H9 (cell line): ENCODE measurements at regions not wholly inside any gene's neighbourhood (a gene's known extent, or its start where the extent isn't known, plus 50 kb on each side); places are given as distances from the start of the nearest gene placed in this dataset.

Experiments used
- DNase-seq: peaks from one replicate; pipeline ENCODE4 v3.0.0-alpha.2; 2017
- H2AFZ ChIP-seq: one replicate; pipeline ENCODE4 v1.6.1; 2013; ENCODE audit warnings: mild to moderate bottlenecking, low read length, control low read depth, moderate library complexity
- H2AK5ac ChIP-seq: 2 replicates; pipeline ENCODE4 v1.6.1; 2013; ENCODE audit warnings: low read length, control low read depth, mixed read lengths; ENCODE audit not compliant: insufficient read length
- H2BK120ac ChIP-seq: one replicate; pipeline ENCODE4 v1.6.1; 2013; ENCODE audit warnings: low read depth, mild to moderate bottlenecking, low read length, control low read depth, inconsistent platforms; ENCODE audit not compliant: poor library complexity, severe bottlenecking
- H2BK12ac ChIP-seq: 2 replicates; pipeline ENCODE4 v1.6.1; 2013; ENCODE audit warnings: low read length, control low read depth, mixed read lengths, low read depth; ENCODE audit not compliant: insufficient read length
- H2BK15ac ChIP-seq: 2 replicates; pipeline ENCODE4 v1.6.1; 2013; ENCODE audit warnings: low read depth, low read length, control low read depth
- H2BK20ac ChIP-seq: one replicate; pipeline ENCODE4 v1.6.1; 2013; ENCODE audit warnings: low read depth, mild to moderate bottlenecking, low read length, control low read depth, inconsistent platforms; ENCODE audit not compliant: poor library complexity, severe bottlenecking
- H2BK5ac ChIP-seq: 2 replicates; pipeline ENCODE4 v1.6.1; 2013; ENCODE audit warnings: low read length, control low read depth, mixed read lengths; ENCODE audit not compliant: insufficient read length
- H3K14ac ChIP-seq: 2 replicates; pipeline ENCODE4 v1.6.1; 2013; ENCODE audit warnings: low read length, control low read depth; ENCODE audit not compliant: insufficient read depth
- H3K18ac ChIP-seq: 2 replicates; pipeline ENCODE4 v1.6.1; 2013; ENCODE audit warnings: low read depth, mild to moderate bottlenecking, mixed read lengths, low read length, control low read depth; ENCODE audit not compliant: insufficient read length
- H3K23ac ChIP-seq: 2 replicates; pipeline ENCODE4 v1.6.1; 2013; ENCODE audit warnings: low read length, control low read depth, mixed read lengths, low read depth; ENCODE audit not compliant: insufficient read length
- H3K23me2 ChIP-seq: 2 replicates; pipeline ENCODE4 v1.6.1; 2013; ENCODE audit warnings: low read depth, mild to moderate bottlenecking, mixed read lengths, low read length, control low read depth; ENCODE audit not compliant: insufficient read length, poor library complexity, severe bottlenecking
- H3K27ac ChIP-seq: 2 replicates; pipeline ENCODE4 v1.5.1; 2013; ENCODE audit warnings: low read length, control low read depth, mixed read lengths, low read depth; ENCODE audit not compliant: insufficient read length
- H3K27me3 ChIP-seq: 2 replicates; pipeline ENCODE4 v1.6.1; 2013; ENCODE audit warnings: low read length, control low read depth, inconsistent platforms; ENCODE audit not compliant: insufficient read depth
- H3K4ac ChIP-seq: 2 replicates; pipeline ENCODE4 v1.6.1; 2013; ENCODE audit warnings: low read depth, mild to moderate bottlenecking, control low read depth, inconsistent platforms, low read length, moderate library complexity
- H3K4me1 ChIP-seq: 2 replicates; pipeline ENCODE4 v1.6.1; 2013; ENCODE audit warnings: low read length, control low read depth, inconsistent platforms; ENCODE audit not compliant: insufficient read depth
- H3K4me2 ChIP-seq: 2 replicates; pipeline ENCODE4 v1.6.1; 2013; ENCODE audit warnings: low read length, control low read depth, mixed read lengths; ENCODE audit not compliant: insufficient read length, insufficient read depth
- H3K56ac ChIP-seq: 2 replicates; pipeline ENCODE4 v1.6.1; 2013; ENCODE audit warnings: low read depth, mild to moderate bottlenecking, mixed read lengths, low read length, control low read depth; ENCODE audit not compliant: insufficient read length
- H3K79me1 ChIP-seq: 2 replicates; pipeline ENCODE4 v1.6.1; 2013; ENCODE audit warnings: low read depth, mild to moderate bottlenecking, moderate library complexity, low read length, control low read depth, inconsistent platforms; ENCODE audit not compliant: insufficient read depth, poor library complexity, severe bottlenecking
- H3K79me2 ChIP-seq: 2 replicates; pipeline ENCODE4 v1.6.1; 2013; ENCODE audit warnings: low read length, control low read depth, inconsistent platforms; ENCODE audit not compliant: insufficient read depth
- H3K9ac ChIP-seq: 2 replicates; pipeline ENCODE4 v1.6.1; 2013; ENCODE audit warnings: low read length, control low read depth, mixed read lengths; ENCODE audit not compliant: insufficient read length; ENCODE audit errors: extremely low read depth
- H3K9me3 ChIP-seq: one replicate; pipeline ENCODE4 v1.6.1; 2013; ENCODE audit warnings: low read depth, low read length, inconsistent platforms; ENCODE audit not compliant: control insufficient read depth
- H3T11ph ChIP-seq: one replicate; pipeline ENCODE4 v1.6.1; 2013; ENCODE audit warnings: mild to moderate bottlenecking, low read length, control low read depth, inconsistent platforms
- H4K20me1 ChIP-seq: one replicate; pipeline ENCODE4 v1.6.1; 2013; ENCODE audit not compliant: control insufficient read depth, insufficient read length, insufficient read depth
- H4K5ac ChIP-seq: 2 replicates; pipeline ENCODE4 v1.6.1; 2013; ENCODE audit warnings: low read depth, mild to moderate bottlenecking, mixed read lengths, low read length, control low read depth; ENCODE audit not compliant: insufficient read length
- H4K8ac ChIP-seq: replicated peaks from 2 replicates; pipeline ENCODE4 v1.6.1; 2013; ENCODE audit warnings: low read length, control low read depth, mixed read lengths, low read depth; ENCODE audit not compliant: insufficient read length
- H4K91ac ChIP-seq: 2 replicates; pipeline ENCODE4 v1.6.1; 2013; ENCODE audit warnings: low read depth, mild to moderate bottlenecking, moderate library complexity, mixed read lengths, low read length, control low read depth; ENCODE audit not compliant: insufficient read length
- H3K27ac Mint-ChIP-seq, 3 experiments: 2 replicates in 2 of 3; 3 replicates in 1 of 3; pipeline ENCODE4 v1.8.0; 2020 to 2021; ENCODE audit warnings: mixed read lengths in 3 of 3, mild to moderate bottlenecking in 1 of 3, moderate library complexity in 1 of 3
- H3K27me3 Mint-ChIP-seq: 2 replicates; pipeline ENCODE4 v1.8.0; 2021; ENCODE audit warnings: low read depth, mild to moderate bottlenecking, moderate library complexity, mixed read lengths
- H3K36me3 Mint-ChIP-seq, 3 experiments: 2 replicates in 2 of 3; 3 replicates in 1 of 3; pipeline ENCODE4 v1.8.0; 2020 to 2021; ENCODE audit warnings: low read depth in 3 of 3, mixed read lengths in 3 of 3; ENCODE audit not compliant: insufficient read depth in 1 of 3
- H3K4me1 Mint-ChIP-seq, 2 experiments: 2 replicates each; pipeline ENCODE4 v1.8.0; 2020; ENCODE audit warnings: mixed read lengths in 2 of 2
- H3K4me3 Mint-ChIP-seq, 2 experiments: 2 replicates in 1 of 2; 3 replicates in 1 of 2; pipeline ENCODE4 v1.8.0; 2020 to 2021; ENCODE audit warnings: mild to moderate bottlenecking in 2 of 2, mixed read lengths in 2 of 2, moderate library complexity in 1 of 2
- H3K9me3 Mint-ChIP-seq, 2 experiments: 2 replicates in 1 of 2; 3 replicates in 1 of 2; pipeline ENCODE4 v1.8.0; 2020; ENCODE audit warnings: mild to moderate bottlenecking in 2 of 2, mixed read lengths in 2 of 2, moderate library complexity in 1 of 2
- CTCF ChIP-seq: fragments of 200-600 bp; sonication (generic); conservative IDR thresholded peaks from 3 replicates; pipeline ENCODE4 v1.8.0; 2021; ENCODE audit warnings: antibody characterized with exemption, mild to moderate bottlenecking
- WGBS: extraction: QIAGEN DNeasy Blood & Tissue Kit; methylation state at CpG from one replicate; pipeline ENCODE4 v1.1.7; 2013; ENCODE audit warnings: missing lambda C conversion rate, low lambda C conversion rate, mixed read lengths; ENCODE audit not compliant: insufficient read length; ENCODE audit errors: extremely low coverage; 5-methylcytosine and 5-hydroxymethylcytosine counted together

- peaks cover 11% of the 10 kb centered on the region; the same call in 1 of the 2 replicates for H3K4me1 ChIP-seq
- H2BK120ac ChIP-seq = no peak overlapping the region
- no peak overlapping the region for H3K56ac ChIP-seq
- no peak overlapping the region for H3K4me2 ChIP-seq
- H2BK20ac ChIP-seq = no peak overlapping the region
- H2BK5ac ChIP-seq = no peak overlapping the region
- no peak overlapping the region for H3K18ac ChIP-seq
- no peak for TF ChIP-seq CTCF
- DNase-seq = no peak
- no peak overlapping the region for H3K14ac ChIP-seq
- WGBS = no CpG with 5 or more reads among the region's 5 CpGs
- no peak overlapping the region for H4K5ac ChIP-seq
- Mint-ChIP-seq H3K9me3 (peaks cover 0 to 3% of the 10 kb centered on the region in 2 experiments; a peak in 3 of 5 replicates), H3K27me3 (peaks cover 2% of the 10 kb centered on the region), H3K36me3 (peaks cover 0 to 5% (median 4%) of the 10 kb centered on the region in 3 experiments; a peak in 4 of 7 replicates), H3K4me1 (peaks cover 41 to 42% of the 10 kb centered on the region in 2 experiments), H3K4me3 (no peak overlapping the region), H3K27ac (no peak overlapping the region)
- H2BK12ac ChIP-seq = no peak overlapping the region
- no peak overlapping the region for H3T11ph ChIP-seq
- no peaks in the 10 kb centered on the region for H3K9me3 ChIP-seq
- H2AFZ ChIP-seq = no peak overlapping the region
- no peak overlapping the region for H4K91ac ChIP-seq
- H2BK15ac ChIP-seq = no peak overlapping the region
- H3K79me1 ChIP-seq = no peaks in the 10 kb centered on the region
- no peaks in the 10 kb centered on the region for H3K23me2 ChIP-seq
- no peak overlapping the region for H3K4ac ChIP-seq
- no peak overlapping the region for H3K23ac ChIP-seq
- H4K8ac ChIP-seq = no peak overlapping the region
- H3K27me3 ChIP-seq = no peaks in the 10 kb centered on the region
- H2AK5ac ChIP-seq = no peak overlapping the region
- H4K20me1 ChIP-seq = no peaks in the 10 kb centered on the region
- no peaks in the 10 kb centered on the region for H3K79me2 ChIP-seq
- no peak overlapping the region for H3K9ac ChIP-seq
- H3K27ac ChIP-seq = no peak overlapping the region
These were observed 159.5 kb upstream of the NCAM1 start for GRCh38 chr11:112801817-112802088.
